ENCODE measurements at regions not wholly inside any gene's neighbourhood (a gene's known extent, or its start where the extent isn't known, plus 50 kb on each side); places are given as distances from the start of the nearest gene placed in this dataset.
"Not testable (repeated sequence)": the region's sequence is repeated elsewhere in the genome, so short reads cannot be mapped to it uniquely, and the experiment has no call there.

DNA sequence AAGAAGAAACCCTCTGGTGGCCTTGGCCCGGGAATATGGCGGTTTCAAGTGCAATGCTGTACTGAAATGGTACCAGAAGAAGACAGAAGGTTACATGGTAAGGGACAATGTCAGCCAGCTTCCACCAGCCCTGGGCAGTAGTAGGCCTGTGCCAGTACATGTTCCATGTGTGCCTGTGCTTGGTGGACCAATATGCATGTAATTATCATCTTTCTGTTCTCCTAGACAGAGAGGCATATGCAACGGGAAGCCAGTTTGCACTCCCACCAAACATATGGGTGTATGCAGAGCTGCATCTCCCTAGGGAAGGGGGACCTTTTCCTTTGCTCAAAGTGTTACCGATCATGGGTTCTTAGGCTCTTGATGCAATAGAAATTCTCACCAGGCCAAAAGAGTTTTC lies 80.9 kb upstream of the ADORA2B start:
- not testable (repeated sequence) for DNase-seq

DNA sequence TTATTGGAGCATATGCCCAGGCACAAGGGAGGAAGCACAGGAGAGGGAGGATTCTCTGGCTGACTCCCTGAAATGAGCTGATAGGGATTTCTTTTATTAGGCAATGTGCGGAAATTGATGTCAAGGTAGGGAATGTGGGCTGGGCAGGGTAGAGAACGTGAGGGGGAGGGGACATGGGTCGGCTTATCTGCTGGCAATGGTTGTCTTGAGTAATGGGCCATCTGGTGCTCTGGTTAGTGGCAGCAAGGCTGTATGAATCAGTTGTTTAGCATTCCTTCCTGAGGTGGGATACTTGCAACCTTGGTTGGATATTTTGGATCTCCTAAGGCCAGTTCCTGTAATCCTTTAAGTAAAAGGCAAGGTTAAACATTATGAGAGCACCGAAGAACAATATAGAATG lies 80.5 kb upstream of the ADORA2B start:
- not testable (repeated sequence) for DNase-seq

DNA sequence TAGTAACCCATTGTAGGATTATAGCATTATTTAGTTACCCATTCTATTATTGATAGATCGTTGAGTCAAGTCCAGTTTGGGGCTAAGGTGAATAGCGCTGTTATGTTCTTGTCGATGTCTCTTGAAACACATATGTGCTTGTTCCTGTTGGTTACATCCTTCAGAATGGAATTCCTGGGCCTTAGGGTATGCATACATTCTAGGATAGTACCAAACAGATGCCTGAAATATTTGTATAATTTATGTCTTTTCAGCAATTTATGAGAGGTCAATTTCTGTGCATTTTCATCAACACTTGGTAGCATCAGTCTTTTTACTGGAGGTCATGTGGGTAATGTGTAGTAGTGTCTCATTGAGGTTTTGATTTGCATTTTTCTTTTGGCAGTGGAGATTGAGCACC lies 78.9 kb upstream of the ADORA2B start:
- not testable (repeated sequence) for DNase-seq

DNA sequence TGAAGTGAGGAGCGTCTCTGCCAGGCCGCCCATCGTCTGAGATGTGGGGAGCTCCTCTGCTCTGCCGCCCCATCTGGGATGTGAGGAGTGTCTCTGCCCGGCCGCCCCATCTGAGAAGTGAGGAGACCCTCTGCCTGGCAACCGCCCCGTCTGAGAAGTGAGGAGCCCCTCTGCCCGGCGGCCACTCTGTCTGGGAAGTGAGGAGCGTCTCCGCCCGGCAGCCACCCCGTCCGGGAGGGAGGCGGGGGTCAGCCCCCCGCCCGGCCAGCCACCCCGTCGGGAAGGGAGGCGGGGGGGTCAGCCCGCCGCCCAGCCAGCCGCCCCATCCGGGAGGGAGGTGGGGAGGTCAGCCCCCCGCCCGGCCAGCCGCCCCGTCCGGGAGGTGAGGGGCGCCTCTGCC lies 77.6 kb upstream of the ADORA2B start:
- DNase-seq: not testable (repeated sequence)

- not testable (repeated sequence) for DNase-seq
Measured at GRCh38 chr17:15869868-15870267, 75.1 kb upstream of the ADORA2B start.

DNA sequence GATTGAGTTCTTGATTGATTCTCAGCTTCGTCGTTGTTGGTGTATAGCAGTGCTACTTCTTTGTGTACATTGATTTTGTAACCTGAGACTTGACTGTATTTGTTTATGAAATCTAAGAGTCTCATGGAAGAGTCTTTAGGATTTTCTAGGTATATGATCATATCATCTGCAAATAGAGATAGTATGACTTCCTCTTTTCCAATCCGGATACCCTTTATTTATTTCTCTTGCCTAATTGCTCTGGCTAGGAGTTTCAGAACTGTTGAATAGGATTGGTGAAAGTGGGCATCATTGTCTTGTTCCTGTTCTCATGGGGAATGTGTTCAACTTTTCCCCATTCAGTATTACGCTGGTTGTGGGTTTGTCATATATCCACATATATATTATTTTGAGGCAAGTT lies 72.3 kb upstream of the ADORA2B start:
- not testable (repeated sequence) for DNase-seq

- DNase-seq: not testable (repeated sequence)
Measured at GRCh38 chr17:15877882-15878500, 66.9 kb upstream of the ADORA2B start.

DNA sequence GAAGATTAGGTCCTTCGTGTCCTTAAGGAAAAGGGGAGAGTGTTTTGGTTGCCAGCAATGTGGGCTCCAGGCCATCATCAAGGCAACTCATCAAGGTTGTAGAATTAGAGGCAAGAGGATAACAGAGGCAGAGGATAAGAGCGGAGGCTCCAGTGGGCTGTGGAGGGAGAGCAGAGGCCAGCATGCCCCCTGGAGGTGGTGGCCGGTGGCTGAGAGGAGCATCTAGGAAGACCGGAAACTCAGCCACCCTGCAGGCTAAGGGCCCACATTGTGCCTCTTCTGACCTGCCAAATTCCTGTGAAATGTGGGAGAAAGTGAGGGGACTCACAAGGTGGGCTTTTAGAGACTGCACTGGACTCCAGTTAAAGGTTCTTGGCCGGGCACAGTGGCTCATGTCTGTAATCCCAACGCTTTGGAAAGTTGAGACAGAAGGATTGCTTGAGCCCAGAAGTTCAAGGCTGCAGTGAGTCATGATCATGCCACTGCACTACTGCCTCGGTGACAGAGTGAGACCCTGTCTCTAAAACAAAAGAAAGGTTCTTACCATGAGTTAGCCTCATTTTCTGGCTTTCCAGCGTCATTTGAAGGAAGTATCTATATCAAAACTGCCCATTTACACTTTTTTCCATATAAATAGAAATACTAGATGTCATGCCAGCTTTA lies 62.7 kb upstream of the ADORA2B start:
- DNase-seq: no peak

DNA sequence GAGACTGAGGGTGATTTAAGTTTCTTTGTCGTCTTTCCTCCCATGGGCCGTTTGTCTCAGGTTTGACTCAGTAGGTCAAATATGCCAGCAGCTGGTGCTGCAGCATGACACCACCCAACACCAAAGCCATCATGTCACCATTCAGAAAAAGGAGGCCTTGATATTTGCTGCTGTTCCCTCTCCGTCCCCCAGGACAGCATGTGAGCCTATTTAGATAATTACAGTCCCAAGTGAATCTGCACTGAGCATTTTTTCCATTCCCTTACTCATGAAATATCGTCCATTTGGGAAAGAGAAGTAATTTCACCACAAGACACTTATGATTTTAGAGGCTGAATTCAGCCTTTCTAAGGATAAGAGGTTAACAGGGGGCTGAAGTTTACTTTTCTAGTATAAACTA lies 62.2 kb upstream of the ADORA2B start:
- DNase-seq: no peak

- no peak for DNase-seq
Measured at GRCh38 chr17:15883617-15884111, 61.3 kb upstream of the ADORA2B start.

DNA sequence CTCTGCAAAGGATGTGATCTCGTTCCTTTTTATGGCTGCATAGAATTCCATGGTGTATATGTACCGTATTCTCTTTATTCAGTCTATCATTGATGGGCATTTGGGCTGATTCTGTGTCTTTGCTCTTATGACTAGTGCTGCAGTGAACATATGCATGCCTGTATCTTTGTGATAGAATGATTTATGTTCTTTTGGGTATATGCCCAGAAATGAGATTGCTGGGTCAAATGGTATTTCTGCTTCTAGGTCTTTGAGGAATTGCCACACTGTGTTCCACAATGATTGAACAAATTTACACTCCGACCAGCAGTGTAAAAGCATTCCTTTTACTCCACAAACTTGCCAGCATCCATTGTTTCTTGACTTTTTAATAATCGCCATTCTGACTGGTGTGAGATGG lies 60.2 kb upstream of the ADORA2B start:
- DNase-seq: no peak

- no peak for DNase-seq
Measured at GRCh38 chr17:15885770-15886169, 59.2 kb upstream of the ADORA2B start.

DNA sequence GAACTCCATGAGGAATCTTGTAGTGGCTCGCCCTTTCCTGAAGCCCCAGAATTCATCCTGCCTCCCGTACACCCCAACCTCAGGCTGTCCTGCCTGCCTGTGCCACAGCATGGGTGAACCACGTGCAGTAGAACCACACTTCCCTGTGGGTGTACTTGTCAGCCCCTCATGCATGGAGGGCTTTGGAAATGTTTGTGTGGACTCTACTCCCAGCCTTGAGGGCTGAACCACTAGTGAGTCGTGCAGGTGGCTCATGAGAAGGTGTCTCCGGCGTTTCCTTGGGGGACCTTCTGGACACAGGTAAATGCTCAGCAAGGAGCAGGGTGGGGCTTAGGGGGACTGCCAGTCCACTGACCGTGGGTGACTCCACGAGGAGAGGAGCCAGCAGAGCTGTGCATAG lies 58.7 kb upstream of the ADORA2B start:
- no peak for DNase-seq

DNA sequence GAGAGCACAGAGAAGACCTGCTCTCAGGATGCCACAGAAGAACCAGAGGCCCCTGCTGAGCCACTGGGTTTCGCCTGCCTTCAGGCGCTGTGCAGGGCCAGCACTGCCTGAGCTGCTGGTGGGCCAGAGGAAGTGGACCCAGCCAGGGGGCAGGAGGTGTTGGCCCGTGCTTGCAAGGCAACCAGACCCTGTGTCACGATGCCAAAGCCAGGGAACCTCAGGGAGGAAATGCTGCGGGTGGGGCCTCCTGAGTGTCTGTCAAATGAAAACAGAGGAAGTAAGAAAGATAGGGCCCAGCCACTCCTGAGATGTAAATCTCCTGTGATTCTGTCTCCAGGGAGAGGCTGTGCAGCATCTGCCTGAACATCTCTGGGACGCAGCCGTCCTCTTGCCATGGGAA lies 58.1 kb upstream of the ADORA2B start:
- DNase-seq: no peak

DNA sequence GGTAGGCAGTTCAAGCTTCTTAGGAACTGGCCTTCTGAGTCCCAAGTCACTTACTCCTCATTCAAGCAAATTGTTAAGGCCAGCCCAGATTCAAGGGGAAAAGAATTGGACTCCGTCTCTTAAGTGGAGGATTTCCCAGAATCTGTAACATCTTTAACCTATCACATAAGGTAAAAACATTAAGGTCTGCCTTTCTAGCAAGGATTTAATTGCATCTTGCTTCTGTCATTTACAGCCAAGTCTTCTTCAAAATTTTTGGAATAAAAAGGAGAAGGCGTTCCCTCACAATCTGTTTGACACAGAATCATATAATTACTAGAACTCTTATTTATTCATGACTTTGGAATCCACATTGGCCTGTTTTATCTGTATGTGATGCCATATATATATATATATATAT lies 56.5 kb upstream of the ADORA2B start:
- DNase-seq: no peak

DNA sequence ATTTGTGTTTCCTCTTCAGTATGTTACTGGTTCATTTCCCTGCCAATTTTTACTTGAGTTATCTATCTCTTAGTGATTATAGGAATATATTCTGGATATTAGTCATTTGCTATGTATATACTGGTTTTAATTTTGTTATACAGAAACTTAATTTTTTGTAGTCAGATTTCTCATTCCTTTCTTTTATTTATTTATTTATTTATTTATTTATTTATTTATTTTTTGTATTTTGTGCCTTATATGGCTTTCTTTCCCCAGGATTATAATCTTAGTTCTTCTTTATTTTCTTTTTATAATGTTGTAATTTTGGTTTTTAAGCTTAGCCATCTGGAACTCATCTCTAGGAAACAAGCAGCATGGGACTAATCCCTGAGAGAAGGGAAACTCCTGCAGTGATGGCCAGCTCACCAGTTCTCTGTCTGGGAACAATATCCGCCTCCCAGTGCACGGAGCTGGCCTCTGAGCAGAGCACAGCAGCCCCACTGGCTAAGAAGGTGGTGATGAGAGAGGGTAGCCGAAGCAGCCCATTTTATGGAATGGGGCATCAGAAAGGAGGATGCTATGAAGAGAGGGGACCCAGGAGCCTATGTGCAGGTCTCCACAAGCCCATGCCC lies 54.5 kb upstream of the ADORA2B start:
- DNase-seq: no peak

DNA sequence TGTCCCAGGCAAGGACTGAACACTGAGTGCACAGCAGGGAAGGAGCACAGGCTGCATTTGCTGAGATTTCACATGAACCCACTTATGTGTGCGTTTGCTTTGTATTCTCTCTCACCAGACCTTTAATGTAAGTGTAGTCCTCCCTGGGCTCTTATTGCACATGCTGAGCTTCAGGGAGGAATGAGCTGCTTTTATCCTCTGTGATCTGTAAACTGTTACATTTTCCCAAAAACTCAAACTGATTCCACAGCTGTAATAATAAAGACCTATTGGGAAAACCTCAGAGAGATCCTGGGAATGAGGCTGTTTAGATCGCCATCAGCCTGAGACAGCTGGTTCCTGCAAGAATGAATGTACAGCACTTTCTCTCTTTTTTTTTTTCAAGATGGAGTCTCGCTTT lies 53.6 kb upstream of the ADORA2B start:
- DNase-seq: no peak

DNA sequence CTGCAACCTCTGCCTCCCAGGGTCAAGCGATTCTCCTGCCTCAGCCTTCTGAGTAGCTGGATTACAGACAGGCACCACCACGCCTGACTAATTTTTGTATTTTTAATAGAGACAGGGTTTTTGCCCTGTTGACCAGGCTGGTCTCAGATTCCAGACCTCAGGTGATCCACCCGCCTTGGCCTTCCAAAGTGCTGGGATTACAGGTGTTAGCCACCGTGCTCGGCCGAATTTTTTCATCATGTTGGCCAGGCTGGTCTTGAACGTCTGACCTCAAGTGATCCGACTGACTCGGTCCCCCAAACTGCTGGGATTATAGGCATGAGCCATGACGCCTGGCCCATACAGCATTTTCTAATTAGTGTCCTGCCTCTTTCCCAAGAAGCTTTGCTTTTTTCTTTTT lies 52.7 kb upstream of the ADORA2B start:
- no peak for DNase-seq

GRCh38 chr17:15892731-15893657 lies 51.9 kb upstream of the ADORA2B start:
- DNase-seq: no peak

- DNase-seq: no peak
Measured at GRCh38 chr17:15893658-15894024, 51.3 kb upstream of the ADORA2B start.

GRCh38 chr17:15894258-15894657 lies 50.7 kb upstream of the ADORA2B start:
- DNase-seq: no peak

DNA sequence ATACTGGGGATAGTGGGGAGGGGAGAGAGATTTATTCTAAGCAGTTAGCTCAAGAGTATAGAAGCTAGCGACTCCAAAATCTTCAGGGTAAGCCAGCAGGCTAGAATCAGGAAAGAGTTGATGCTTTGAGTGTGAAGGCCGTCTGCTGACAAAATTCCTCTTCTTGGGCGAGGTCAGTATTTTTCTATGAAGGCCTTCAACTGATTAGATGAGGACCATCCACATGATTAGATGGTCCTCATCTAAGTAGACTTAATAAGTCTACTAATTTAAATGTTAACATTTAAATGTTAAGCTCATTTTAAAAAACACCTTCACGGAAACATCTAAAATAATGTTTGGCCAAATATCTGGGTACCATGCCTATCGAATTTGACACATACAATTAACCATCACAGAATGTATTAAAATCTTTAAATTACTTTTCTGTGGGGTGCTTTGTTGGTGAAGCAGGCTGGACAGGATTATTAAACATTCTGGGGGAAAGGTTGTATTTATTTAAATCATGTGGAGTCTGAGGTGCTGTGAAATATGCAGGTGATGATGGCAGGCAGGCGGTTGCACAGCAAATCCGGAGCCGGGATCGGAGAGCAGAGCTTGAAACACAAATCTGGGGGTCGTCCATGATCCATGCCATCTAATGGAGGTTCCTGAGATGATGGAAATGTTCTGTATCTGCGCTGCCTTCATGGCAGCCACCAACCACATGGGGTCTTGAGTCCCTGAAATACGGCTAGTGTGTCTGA lies 49.8 kb upstream of the ADORA2B start:
- DNase-seq: no peak
